H1 (cell line): ENCODE measurements at regions not wholly inside any gene's neighbourhood (a gene's known extent, or its start where the extent isn't known, plus 50 kb on each side); places are given as distances from the start of the nearest gene placed in this dataset.

Source experiments
- BACH1 ChIP-seq: IDR thresholded peaks from 2 replicates; pipeline ENCODE4 v1.6.1; 2012; ENCODE audit warnings: low read length, improper control_type of control experiment
- BRCA1 ChIP-seq: IDR thresholded peaks from 2 replicates; pipeline ENCODE4 v1.6.1; 2012; ENCODE audit warnings: low read depth, low read length, improper control_type of control experiment
- GTF2F1 ChIP-seq: IDR thresholded peaks from 2 replicates; pipeline ENCODE4 v1.6.1; 2012; ENCODE audit warnings: low read depth, low read length, improper control_type of control experiment, borderline replicate concordance
- MAFK ChIP-seq: IDR thresholded peaks from 2 replicates; pipeline ENCODE4 v1.6.1; 2012; ENCODE audit warnings: low read depth, mild to moderate bottlenecking, improper control_type of control experiment, low read length
- POLR2A ChIP-seq, 2 experiments: IDR thresholded peaks; 1 replicate in 1 of 2; 2 replicates in 1 of 2; pipeline ENCODE4 v1.6.1; 2011; ENCODE audit warnings: low read depth in 2 of 2, low read length in 2 of 2, mild to moderate bottlenecking in 2 of 2; ENCODE audit errors: control extremely low read depth in 1 of 2
- POLR2AphosphoS5 ChIP-seq: IDR thresholded peaks from 2 replicates; pipeline ENCODE4 v1.6.1; 2011; ENCODE audit warnings: low read depth, low read length
- RAD21 ChIP-seq, 2 experiments: IDR thresholded peaks in 1 of 2; conservative IDR thresholded peaks in 1 of 2; 2 replicates each; pipeline ENCODE4 v1.6.1; 2011; ENCODE audit warnings: low read depth in 2 of 2, low read length in 2 of 2, improper control_type of control experiment in 1 of 2, inconsistent platforms in 1 of 2, mild to moderate bottlenecking in 1 of 2, moderate library complexity in 1 of 2
- SIN3A ChIP-seq, 2 experiments: IDR thresholded peaks in 1 of 2; conservative IDR thresholded peaks in 1 of 2; 2 replicates each; pipeline ENCODE4 v1.6.1; 2011 to 2012; ENCODE audit warnings: low read length in 2 of 2, improper control_type of control experiment in 1 of 2, low read depth in 1 of 2, mild to moderate bottlenecking in 1 of 2
- TEAD4 ChIP-seq: IDR thresholded peaks from 2 replicates; pipeline ENCODE4 v1.6.1; 2012; ENCODE audit warnings: low read depth, low read length, inconsistent platforms, mixed read lengths
- ZNF274 ChIP-seq: IDR thresholded peaks from 2 replicates; pipeline ENCODE4 v1.7.0; 2012; ENCODE audit warnings: low read length, borderline replicate concordance; ENCODE audit errors: extremely low read depth
- TF ChIP-seq, protein P1 (sequence below), 3 experiments: IDR thresholded peaks; 1 replicate in 2 of 3; 2 replicates in 1 of 3; pipeline versions ENCODE4 v1.5.1 to v1.6.1; 2011; ENCODE audit warnings: low read length in 3 of 3, mild to moderate bottlenecking in 3 of 3, inconsistent platforms in 2 of 3, low read depth in 1 of 3, moderate library complexity in 1 of 3; ENCODE audit not compliant: insufficient read depth in 1 of 3; ENCODE audit errors: control extremely low read depth in 1 of 3
- TF ChIP-seq, protein P2 (sequence below): IDR thresholded peaks from 2 replicates; pipeline ENCODE4 v1.6.1; 2012; ENCODE audit warnings: inconsistent platforms
- TF ChIP-seq, protein P3 (sequence below): IDR thresholded peaks from 2 replicates; pipeline ENCODE4 v1.6.1; 2012; ENCODE audit warnings: inconsistent platforms

DNA sequence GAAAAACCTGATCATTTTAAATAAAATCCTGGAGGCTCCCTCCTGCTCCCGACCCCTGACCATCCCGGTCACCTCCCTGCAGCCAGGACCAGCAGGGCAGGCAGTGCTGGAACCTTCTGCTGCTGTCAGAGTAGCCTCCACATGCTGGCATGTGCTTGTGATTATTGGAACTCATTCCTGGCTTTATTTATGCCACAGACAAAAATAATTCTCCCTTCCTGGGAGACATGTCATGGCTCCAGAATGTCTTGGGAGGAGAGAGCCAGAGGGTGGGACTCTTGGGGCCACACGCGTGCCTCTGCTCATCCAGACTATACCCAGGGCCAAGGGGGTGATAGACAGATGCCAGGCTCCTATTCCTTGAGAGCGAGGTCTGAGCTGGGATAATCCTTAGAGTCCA, 183.6 kb upstream of the RAB4A start:
- TF ChIP-seq, protein P1, sequence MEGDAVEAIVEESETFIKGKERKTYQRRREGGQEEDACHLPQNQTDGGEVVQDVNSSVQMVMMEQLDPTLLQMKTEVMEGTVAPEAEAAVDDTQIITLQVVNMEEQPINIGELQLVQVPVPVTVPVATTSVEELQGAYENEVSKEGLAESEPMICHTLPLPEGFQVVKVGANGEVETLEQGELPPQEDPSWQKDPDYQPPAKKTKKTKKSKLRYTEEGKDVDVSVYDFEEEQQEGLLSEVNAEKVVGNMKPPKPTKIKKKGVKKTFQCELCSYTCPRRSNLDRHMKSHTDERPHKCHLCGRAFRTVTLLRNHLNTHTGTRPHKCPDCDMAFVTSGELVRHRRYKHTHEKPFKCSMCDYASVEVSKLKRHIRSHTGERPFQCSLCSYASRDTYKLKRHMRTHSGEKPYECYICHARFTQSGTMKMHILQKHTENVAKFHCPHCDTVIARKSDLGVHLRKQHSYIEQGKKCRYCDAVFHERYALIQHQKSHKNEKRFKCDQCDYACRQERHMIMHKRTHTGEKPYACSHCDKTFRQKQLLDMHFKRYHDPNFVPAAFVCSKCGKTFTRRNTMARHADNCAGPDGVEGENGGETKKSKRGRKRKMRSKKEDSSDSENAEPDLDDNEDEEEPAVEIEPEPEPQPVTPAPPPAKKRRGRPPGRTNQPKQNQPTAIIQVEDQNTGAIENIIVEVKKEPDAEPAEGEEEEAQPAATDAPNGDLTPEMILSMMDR (IDR thresholded peaks at IDR 0.05; ENCODE audit: control extremely low read depth in 1 of 3, insufficient read depth in 1 of 3, low read depth in 1 of 3, low read length in 3 of 3): no peak
- TF ChIP-seq TEAD4 (no peak), BACH1 (no peak), SIN3A (conservative IDR thresholded peaks at IDR 0.05 in 1 of 2, IDR thresholded peaks at IDR 0.05 in 1 of 2; ENCODE audit: low read depth in 1 of 2, low read length in 2 of 2) (no peak), GTF2F1 (no peak), POLR2AphosphoS5 (no peak), ZNF274 (no peak), BRCA1 (no peak), RAD21 (IDR thresholded peaks at IDR 0.05 in 1 of 2, conservative IDR thresholded peaks at IDR 0.05 in 1 of 2; ENCODE audit: low read depth in 2 of 2, low read length in 2 of 2) (no peak), MAFK (no peak), POLR2A (IDR thresholded peaks at IDR 0.05; ENCODE audit: control extremely low read depth in 1 of 2, low read depth in 2 of 2, low read length in 2 of 2) (no peak)
- TF ChIP-seq, protein P2, sequence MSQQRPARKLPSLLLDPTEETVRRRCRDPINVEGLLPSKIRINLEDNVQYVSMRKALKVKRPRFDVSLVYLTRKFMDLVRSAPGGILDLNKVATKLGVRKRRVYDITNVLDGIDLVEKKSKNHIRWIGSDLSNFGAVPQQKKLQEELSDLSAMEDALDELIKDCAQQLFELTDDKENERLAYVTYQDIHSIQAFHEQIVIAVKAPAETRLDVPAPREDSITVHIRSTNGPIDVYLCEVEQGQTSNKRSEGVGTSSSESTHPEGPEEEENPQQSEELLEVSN: no peak
- TF ChIP-seq, protein P3, sequence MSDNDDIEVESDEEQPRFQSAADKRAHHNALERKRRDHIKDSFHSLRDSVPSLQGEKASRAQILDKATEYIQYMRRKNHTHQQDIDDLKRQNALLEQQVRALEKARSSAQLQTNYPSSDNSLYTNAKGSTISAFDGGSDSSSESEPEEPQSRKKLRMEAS: no peak
